ENCODE measurements at regions not wholly inside any gene's neighbourhood (a gene's known extent, or its start where the extent isn't known, plus 50 kb on each side); places are given as distances from the start of the nearest gene placed in this dataset.

DNA sequence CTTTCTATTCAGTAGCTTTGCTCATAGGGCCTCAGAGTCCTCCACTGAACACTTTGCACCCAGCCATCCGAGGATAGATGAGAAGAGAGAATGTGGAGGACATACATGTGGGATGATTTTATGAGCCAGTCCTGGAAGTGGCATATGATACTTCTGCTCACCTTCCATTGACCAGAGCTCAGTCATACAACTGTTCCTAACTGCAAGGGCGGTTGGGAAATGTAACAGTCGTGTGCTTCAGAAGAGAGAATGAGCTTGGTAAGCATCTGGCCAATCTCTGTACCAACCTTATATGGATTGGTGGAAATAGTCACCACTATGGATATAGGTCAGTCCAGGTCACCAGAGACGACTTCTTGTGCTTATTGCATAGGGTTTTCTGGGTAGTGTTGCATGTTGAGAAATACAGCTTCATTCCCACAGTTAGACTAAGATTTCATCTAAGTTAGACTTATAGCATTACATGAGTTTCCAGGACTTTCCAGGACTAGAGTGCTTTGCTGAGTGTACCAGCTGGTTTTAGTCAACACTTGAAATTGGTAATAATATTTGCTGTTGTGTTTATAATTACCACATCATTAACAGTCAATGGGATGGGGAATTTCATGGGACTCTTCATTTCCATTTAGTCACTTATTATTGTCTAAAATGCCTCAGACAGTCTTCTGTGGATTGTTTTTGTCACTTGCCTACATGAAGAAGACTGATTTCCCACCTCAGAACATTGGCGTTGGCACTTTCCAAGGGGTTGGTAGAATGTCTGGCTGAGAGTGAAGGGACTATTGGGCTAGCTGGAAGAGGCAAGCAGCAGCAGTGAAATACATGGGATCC lies 214.5 kb upstream of the ROPN1 start:
- no peak for DNase-seq (ENCODE audit: low read depth, low spot score)
- intact Hi-C loops (cut with micrococcal nuclease) (no loop called here), dilution Hi-C loops (cut with MboI; ENCODE audit: extremely low pct_ligation_motif_present, low sequenced_read_pairs) (no loop called here)
- H3K4me1 ChIP-seq (ENCODE audit: control insufficient read depth, extremely low read depth, insufficient read depth, low read length), result no peaks in the 10 kb centered on the region
- H4K20me1 ChIP-seq (replicated peaks; ENCODE audit: control insufficient read depth, extremely low read depth, insufficient read depth, low read length), result no peaks in the 10 kb centered on the region
- no peak for FAIRE-seq
- H3K9ac ChIP-seq (replicated peaks; ENCODE audit: extremely low read depth, insufficient read depth, low read length), result no peak overlapping the region
- no peaks in the 10 kb centered on the region for H3K9me1 ChIP-seq (replicated peaks; ENCODE audit: control insufficient read depth, extremely low read depth, insufficient read depth, low read length)
- no peak overlapping the region for H2AFZ ChIP-seq (ENCODE audit: low read depth, low read length)
- no peaks in the 10 kb centered on the region for H3K79me2 ChIP-seq (ENCODE audit: control insufficient read depth, insufficient read depth, low read length)
- no peak overlapping the region for H3K4me3 ChIP-seq (replicated peaks in 1 of 3; ENCODE audit: insufficient read depth in 1 of 3, low read depth in 1 of 3, low read length in 3 of 3)
- H3K9me3 ChIP-seq (replicated peaks; ENCODE audit: control insufficient read depth, insufficient read depth, low read length), result no peaks in the 10 kb centered on the region
- H3K27me3 ChIP-seq (ENCODE audit: control insufficient read depth in 2 of 2, insufficient read depth in 2 of 2, low read length in 2 of 2), result peaks cover 1 to 3% of the 10 kb centered on the region in 2 experiments
- no peak overlapping the region for H3K27ac ChIP-seq (ENCODE audit: insufficient read depth, low read depth, low read length)
- ChIA-PET CTCF (no interaction called here), POLR2A (no interaction called here)
- BruUV-seq (replicated peaks), result no TSS peak
- H3K36me3 ChIP-seq (ENCODE audit: control insufficient read depth in 2 of 2, extremely low read depth in 1 of 2, insufficient read depth in 2 of 2, low read length in 2 of 2), result no peaks in the 10 kb centered on the region
- no peak overlapping the region for H3K4me2 ChIP-seq (ENCODE audit: insufficient read depth, low read length)
- TF ChIP-seq, protein P1, sequence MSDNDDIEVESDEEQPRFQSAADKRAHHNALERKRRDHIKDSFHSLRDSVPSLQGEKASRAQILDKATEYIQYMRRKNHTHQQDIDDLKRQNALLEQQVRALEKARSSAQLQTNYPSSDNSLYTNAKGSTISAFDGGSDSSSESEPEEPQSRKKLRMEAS (IDR thresholded peaks at IDR 0.05; ENCODE audit: insufficient read depth, insufficient read length), result no peak

DNA sequence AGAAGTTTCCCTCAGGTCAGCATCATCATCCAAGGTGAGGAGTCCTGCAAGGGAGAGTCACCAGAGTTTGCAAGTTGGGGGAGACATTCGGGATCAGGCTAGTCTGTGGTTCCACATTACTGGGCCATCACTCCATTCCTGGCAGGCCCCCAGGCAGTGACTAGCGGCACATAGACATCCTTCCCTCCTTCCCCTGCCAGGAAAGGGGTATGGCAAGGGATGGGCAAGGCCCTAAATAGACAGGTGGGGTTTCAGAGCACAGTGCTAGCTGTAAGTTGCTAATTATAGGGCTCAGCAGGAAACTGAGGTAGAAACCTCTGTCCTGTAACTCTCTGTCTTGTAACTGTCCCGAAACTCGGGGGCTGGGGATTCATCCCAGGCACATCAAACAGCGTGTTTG lies 215.2 kb upstream of the ROPN1 start:
- H3K4me3 ChIP-seq (replicated peaks in 1 of 3; ENCODE audit: insufficient read depth in 1 of 3, low read depth in 1 of 3, low read length in 3 of 3), result no peak overlapping the region
- no peak for DNase-seq (ENCODE audit: low read depth, low spot score)
- no peak overlapping the region for H3K4me2 ChIP-seq (ENCODE audit: insufficient read depth, low read length)
- H3K79me2 ChIP-seq (ENCODE audit: control insufficient read depth, insufficient read depth, low read length), result no peaks in the 10 kb centered on the region
- FAIRE-seq, result no peak
- H3K9me1 ChIP-seq (replicated peaks; ENCODE audit: control insufficient read depth, extremely low read depth, insufficient read depth, low read length), result no peaks in the 10 kb centered on the region
- dilution Hi-C loops (cut with MboI; ENCODE audit: extremely low pct_ligation_motif_present, low sequenced_read_pairs), result no loop called here
- H3K9me3 ChIP-seq (replicated peaks; ENCODE audit: control insufficient read depth, insufficient read depth, low read length), result no peaks in the 10 kb centered on the region
- CTCF ChIA-PET, result no interaction called here
- BruUV-seq (replicated peaks), result no TSS peak
- peaks cover 3 to 5% of the 10 kb centered on the region in 2 experiments for H3K27me3 ChIP-seq (ENCODE audit: control insufficient read depth in 2 of 2, insufficient read depth in 2 of 2, low read length in 2 of 2)
- H3K4me1 ChIP-seq (ENCODE audit: control insufficient read depth, extremely low read depth, insufficient read depth, low read length), result no peaks in the 10 kb centered on the region
- intact Hi-C loops (cut with micrococcal nuclease), result no loop called here
- no peak overlapping the region for H2AFZ ChIP-seq (ENCODE audit: low read depth, low read length)
- POLR2A ChIA-PET, result no interaction called here
- H3K9ac ChIP-seq (replicated peaks; ENCODE audit: extremely low read depth, insufficient read depth, low read length), result no peak overlapping the region
- no peak overlapping the region for H3K27ac ChIP-seq (ENCODE audit: insufficient read depth, low read depth, low read length)
- no peaks in the 10 kb centered on the region for H4K20me1 ChIP-seq (replicated peaks; ENCODE audit: control insufficient read depth, extremely low read depth, insufficient read depth, low read length)
- TF ChIP-seq, protein P1 (IDR thresholded peaks at IDR 0.05; ENCODE audit: insufficient read depth, insufficient read length), result no peak
- TF ChIP-seq MYC (IDR thresholded peaks at IDR 0.05; ENCODE audit: low read depth, low read length) (no peak), POLR2A (IDR thresholded peaks at IDR 0.05; ENCODE audit: low read depth, low read length) (no peak), JUN (IDR thresholded peaks at IDR 0.05; ENCODE audit: borderline replicate concordance, insufficient read depth, insufficient read length, low read depth) (no peak), POLR2AphosphoS5 (IDR thresholded peaks at IDR 0.05; ENCODE audit: insufficient read depth, low read depth, low read length) (no peak), EZH2 (IDR thresholded peaks at IDR 0.05; ENCODE audit: borderline replicate concordance, low read depth, low read length, severe bottlenecking) (no peak), GATA2 (IDR thresholded peaks at IDR 0.05; ENCODE audit: insufficient read depth, insufficient read length, low read depth, low read length) (no peak), FOS (IDR thresholded peaks at IDR 0.05; ENCODE audit: borderline replicate concordance, insufficient read depth, low read length) (no peak)
- TF ChIP-seq, protein P2, sequence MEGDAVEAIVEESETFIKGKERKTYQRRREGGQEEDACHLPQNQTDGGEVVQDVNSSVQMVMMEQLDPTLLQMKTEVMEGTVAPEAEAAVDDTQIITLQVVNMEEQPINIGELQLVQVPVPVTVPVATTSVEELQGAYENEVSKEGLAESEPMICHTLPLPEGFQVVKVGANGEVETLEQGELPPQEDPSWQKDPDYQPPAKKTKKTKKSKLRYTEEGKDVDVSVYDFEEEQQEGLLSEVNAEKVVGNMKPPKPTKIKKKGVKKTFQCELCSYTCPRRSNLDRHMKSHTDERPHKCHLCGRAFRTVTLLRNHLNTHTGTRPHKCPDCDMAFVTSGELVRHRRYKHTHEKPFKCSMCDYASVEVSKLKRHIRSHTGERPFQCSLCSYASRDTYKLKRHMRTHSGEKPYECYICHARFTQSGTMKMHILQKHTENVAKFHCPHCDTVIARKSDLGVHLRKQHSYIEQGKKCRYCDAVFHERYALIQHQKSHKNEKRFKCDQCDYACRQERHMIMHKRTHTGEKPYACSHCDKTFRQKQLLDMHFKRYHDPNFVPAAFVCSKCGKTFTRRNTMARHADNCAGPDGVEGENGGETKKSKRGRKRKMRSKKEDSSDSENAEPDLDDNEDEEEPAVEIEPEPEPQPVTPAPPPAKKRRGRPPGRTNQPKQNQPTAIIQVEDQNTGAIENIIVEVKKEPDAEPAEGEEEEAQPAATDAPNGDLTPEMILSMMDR (IDR thresholded peaks at IDR 0.05; ENCODE audit: extremely low read depth in 1 of 2, insufficient read depth in 1 of 2, low read depth in 1 of 2, low read length in 2 of 2), result no peak
- no peaks in the 10 kb centered on the region for H3K36me3 ChIP-seq (ENCODE audit: control insufficient read depth in 2 of 2, extremely low read depth in 1 of 2, insufficient read depth in 2 of 2, low read length in 2 of 2)
